CD4-positive, alpha-beta T cell (primary cell): ENCODE measurements at regions not wholly inside any gene's neighbourhood (a gene's known extent, or its start where the extent isn't known, plus 50 kb on each side); places are given as distances from the start of the nearest gene placed in this dataset.

Experiments
- ATAC-seq: fragments of 200-7000 bp; cut with Tn5 transposase; one replicate; pipeline ENCODE4 v1.10.0; 2022; ENCODE audit warnings: mild to moderate bottlenecking; ENCODE audit not compliant: poor library complexity
- CTCF ChIA-PET: fragments of 350-600 bp; sonication (Branson Sonifier 250); formaldehyde crosslinking; loops from one replicate; lab custom pipeline; 2021; ENCODE audit warnings: antibody characterized with exemption, inconsistent platforms; lab: Charles Lee
- POLR2A ChIA-PET: fragments of 350-600 bp; sonication (Branson Sonifier 250); formaldehyde crosslinking; loops from one replicate; lab custom pipeline; 2021; ENCODE audit warnings: antibody characterized with exemption, inconsistent platforms; lab: Charles Lee
- DNase-seq, 14 experiments: peaks; one replicate each; pipeline ENCODE4 v3.0.0-alpha.2; 2013 to 2020; ENCODE audit warnings: mixed read lengths in 2 of 14
- H3K27ac ChIP-seq, 2 donors: one replicate each; pipeline versions ENCODE4 v1.5.1 to v1.7.0; 2013; ENCODE audit warnings: low read length in 2 of 2, low read depth in 1 of 2, mild to moderate bottlenecking in 1 of 2
- H3K27me3 ChIP-seq, 2 experiments: 1 replicate in 1 of 2; 2 replicates in 1 of 2; pipeline versions ENCODE4 v1.6.1 to v1.7.0; 2013; ENCODE audit warnings: low read length in 2 of 2, control low read depth in 1 of 2, mild to moderate bottlenecking in 1 of 2, moderate library complexity in 1 of 2; ENCODE audit not compliant: insufficient read depth in 2 of 2, control insufficient read depth in 1 of 2
- H3K36me3 ChIP-seq: one replicate; pipeline ENCODE4 v1.6.1; 2013; ENCODE audit warnings: low read length, control low read depth; ENCODE audit not compliant: insufficient read depth
- H3K4me1 ChIP-seq: one replicate; pipeline ENCODE4 v1.6.1; 2013; ENCODE audit warnings: low read length, control low read depth; ENCODE audit not compliant: insufficient read depth
- H3K4me3 ChIP-seq: one replicate; pipeline ENCODE4 v1.5.1; 2013; ENCODE audit warnings: mild to moderate bottlenecking, low read length, moderate library complexity
- H3K9me3 ChIP-seq, 2 experiments: 1 replicate in 1 of 2; 2 replicates in 1 of 2; pipeline versions ENCODE4 v1.6.1 to v1.7.0; 2013; ENCODE audit warnings: low read length in 2 of 2, mild to moderate bottlenecking in 2 of 2, control low read depth in 1 of 2, moderate library complexity in 1 of 2; ENCODE audit not compliant: control insufficient read depth in 1 of 2, insufficient read depth in 1 of 2
- H3K27ac Mint-ChIP-seq: one replicate; pipeline ENCODE4 v1.8.0; 2020; ENCODE audit warnings: mixed read lengths
- H3K27me3 Mint-ChIP-seq: one replicate; pipeline ENCODE4 v1.8.0; 2021; ENCODE audit warnings: mixed read lengths
- H3K36me3 Mint-ChIP-seq: one replicate; pipeline ENCODE4 v1.8.0; 2021; ENCODE audit warnings: low read depth, mixed read lengths
- H3K4me1 Mint-ChIP-seq: one replicate; pipeline ENCODE4 v1.8.0; 2021; ENCODE audit warnings: low read depth, mixed read lengths
- H3K4me3 Mint-ChIP-seq: one replicate; pipeline ENCODE4 v1.8.0; 2020; ENCODE audit warnings: mild to moderate bottlenecking, mixed read lengths
- H3K9me3 Mint-ChIP-seq: one replicate; pipeline ENCODE4 v1.8.0; 2020; ENCODE audit warnings: mixed read lengths
- intact Hi-C, 2 experiments: fragments of 100-400 bp; cut with DNase I in 1 of 2; cut with micrococcal nuclease in 1 of 2; formaldehyde crosslinking; loops; one replicate each; pipeline versions ENCODE4 v1.15.1 to v1.9.0; 2023 to 2025; cut with DNase I, micrococcal nuclease
- TF ChIP-seq, protein P1 (sequence below): fragments of 200-600 bp; IDR thresholded peaks from one replicate; pipeline ENCODE4 v1.8.0; 2022; ENCODE audit warnings: antibody characterized with exemption, mild to moderate bottlenecking

DNA sequence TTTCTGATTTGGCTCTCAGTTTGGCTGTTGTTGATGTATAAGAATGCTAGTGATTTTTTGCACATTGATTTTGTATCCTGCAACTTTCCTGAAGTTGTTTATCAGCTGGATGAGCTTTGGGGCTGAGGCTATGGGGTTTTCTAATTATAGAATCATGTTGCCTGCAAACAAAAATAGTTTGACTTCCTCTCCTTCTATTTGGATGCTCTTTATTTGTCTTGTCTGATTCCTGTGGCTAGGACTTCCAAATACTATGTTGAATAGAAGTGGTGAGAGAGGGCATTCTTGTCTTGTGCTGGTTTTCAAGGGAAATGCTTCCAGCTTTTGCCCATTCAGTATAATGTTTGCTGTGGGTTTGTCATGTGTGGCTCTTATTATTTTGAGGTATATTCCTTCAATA, 734.7 kb upstream of the FAM241A start:
- H3K36me3 ChIP-seq: no peaks in the 10 kb centered on the region
- H3K4me3 Mint-ChIP-seq: no peak overlapping the region
- intact Hi-C loops: no loop called here
- no peak overlapping the region for H3K27ac Mint-ChIP-seq
- no peaks in the 10 kb centered on the region for H3K4me1 Mint-ChIP-seq
- no peaks in the 10 kb centered on the region for H3K4me1 ChIP-seq
- no peak overlapping the region for H3K27ac ChIP-seq
- TF ChIP-seq, protein P1, sequence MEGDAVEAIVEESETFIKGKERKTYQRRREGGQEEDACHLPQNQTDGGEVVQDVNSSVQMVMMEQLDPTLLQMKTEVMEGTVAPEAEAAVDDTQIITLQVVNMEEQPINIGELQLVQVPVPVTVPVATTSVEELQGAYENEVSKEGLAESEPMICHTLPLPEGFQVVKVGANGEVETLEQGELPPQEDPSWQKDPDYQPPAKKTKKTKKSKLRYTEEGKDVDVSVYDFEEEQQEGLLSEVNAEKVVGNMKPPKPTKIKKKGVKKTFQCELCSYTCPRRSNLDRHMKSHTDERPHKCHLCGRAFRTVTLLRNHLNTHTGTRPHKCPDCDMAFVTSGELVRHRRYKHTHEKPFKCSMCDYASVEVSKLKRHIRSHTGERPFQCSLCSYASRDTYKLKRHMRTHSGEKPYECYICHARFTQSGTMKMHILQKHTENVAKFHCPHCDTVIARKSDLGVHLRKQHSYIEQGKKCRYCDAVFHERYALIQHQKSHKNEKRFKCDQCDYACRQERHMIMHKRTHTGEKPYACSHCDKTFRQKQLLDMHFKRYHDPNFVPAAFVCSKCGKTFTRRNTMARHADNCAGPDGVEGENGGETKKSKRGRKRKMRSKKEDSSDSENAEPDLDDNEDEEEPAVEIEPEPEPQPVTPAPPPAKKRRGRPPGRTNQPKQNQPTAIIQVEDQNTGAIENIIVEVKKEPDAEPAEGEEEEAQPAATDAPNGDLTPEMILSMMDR: no peak
- no peaks in the 10 kb centered on the region for H3K36me3 Mint-ChIP-seq
- ChIA-PET POLR2A (no interaction called here), CTCF (no interaction called here)
- no peaks in the 10 kb centered on the region for H3K27me3 Mint-ChIP-seq
- peaks cover 12% of the 10 kb centered on the region for H3K9me3 Mint-ChIP-seq
- H3K4me3 ChIP-seq: no peak overlapping the region
- ATAC-seq (no peak), DNase-seq (no peak)
- H3K9me3 ChIP-seq: no peaks in the 10 kb centered on the region
- no peaks in the 10 kb centered on the region for H3K27me3 ChIP-seq

DNA sequence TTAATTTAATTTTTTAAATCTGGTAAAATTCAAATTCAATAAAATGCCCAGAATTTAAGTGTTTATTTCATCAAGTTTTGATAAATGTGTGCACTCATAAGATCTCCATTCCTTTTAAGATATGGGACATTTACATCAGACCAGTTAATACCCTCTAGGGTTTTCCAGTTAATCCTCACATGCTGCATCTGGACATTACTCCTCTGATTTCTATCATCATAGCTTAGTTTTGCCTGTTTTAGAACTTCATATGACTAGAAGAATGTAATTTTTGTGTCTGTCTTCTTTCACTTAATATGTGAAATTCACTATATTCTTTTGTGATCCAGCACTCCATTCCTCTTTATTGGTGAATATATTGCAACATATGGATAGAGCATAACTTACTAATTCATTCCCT, 727.7 kb upstream of the FAM241A start:
- POLR2A ChIA-PET: no interaction called here
- Histone ChIP-seq H3K36me3 (no peaks in the 10 kb centered on the region), H3K9me3 (no peaks in the 10 kb centered on the region), H3K27me3 (no peaks in the 10 kb centered on the region), H3K27ac (no peak overlapping the region), H3K4me1 (no peaks in the 10 kb centered on the region), H3K4me3 (no peak overlapping the region)
- ATAC-seq (no peak), DNase-seq (no peak)
- no peaks in the 10 kb centered on the region for H3K4me1 Mint-ChIP-seq
- no peaks in the 10 kb centered on the region for H3K9me3 Mint-ChIP-seq
- CTCF ChIA-PET: no interaction called here
- no peak overlapping the region for H3K27ac Mint-ChIP-seq
- no peaks in the 10 kb centered on the region for H3K36me3 Mint-ChIP-seq
- no peak overlapping the region for H3K4me3 Mint-ChIP-seq
- intact Hi-C loops: no loop called here
- TF ChIP-seq, protein P1: no peak
- no peaks in the 10 kb centered on the region for H3K27me3 Mint-ChIP-seq

GRCh38 chr4:111433441-111433840, 711.8 kb upstream of the FAM241A start:
- CTCF ChIA-PET: interaction anchor here (0.6 kb wide), 1 partner anchor 380 kb away, joined by 3 read pairs; no protein-coding TSS in a partner anchor
- TF ChIP-seq, protein P1: no peak
- DNase-seq (no peak), ATAC-seq (no peak)
- no peaks in the 10 kb centered on the region for H3K9me3 ChIP-seq
- POLR2A ChIA-PET: no interaction called here
- no peaks in the 10 kb centered on the region for H3K4me1 Mint-ChIP-seq
- no peaks in the 10 kb centered on the region for H3K36me3 ChIP-seq
- H3K4me3 Mint-ChIP-seq: no peak overlapping the region
- peaks cover 2% of the 10 kb centered on the region for H3K9me3 Mint-ChIP-seq
- H3K27me3 Mint-ChIP-seq: no peaks in the 10 kb centered on the region
- no peak overlapping the region for H3K27ac Mint-ChIP-seq
- H3K27me3 ChIP-seq: no peaks in the 10 kb centered on the region
- intact Hi-C loops: no loop called here
- no peak overlapping the region for H3K27ac ChIP-seq
- no peaks in the 10 kb centered on the region for H3K4me1 ChIP-seq
- H3K4me3 ChIP-seq: no peak overlapping the region
- H3K36me3 Mint-ChIP-seq: no peaks in the 10 kb centered on the region
